ENCODE measurements at regions not wholly inside any gene's neighbourhood (a gene's known extent, or its start where the extent isn't known, plus 50 kb on each side); places are given as distances from the start of the nearest gene placed in this dataset.

DNA sequence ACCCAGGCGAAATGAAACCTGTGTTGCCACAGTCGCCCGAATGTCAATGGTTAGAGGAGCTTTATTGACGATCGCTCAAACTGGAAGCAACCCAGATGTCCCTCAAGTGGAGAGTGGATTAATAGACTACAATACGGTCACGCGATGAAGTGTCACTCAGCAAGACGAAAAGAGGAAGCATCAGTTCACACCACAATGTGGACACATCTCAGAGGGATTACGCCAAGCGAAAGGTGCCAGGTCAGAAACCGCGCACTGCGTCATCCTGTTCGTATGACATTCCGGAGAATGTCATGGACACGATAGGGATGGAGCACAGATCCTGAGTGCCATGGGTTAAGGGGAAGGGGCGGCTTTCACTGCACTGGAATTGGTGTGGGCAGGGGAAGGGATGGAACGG is 111.7 kb downstream of the HMX1 start:
- TF ChIP-seq POLR2A (IDR thresholded peaks at IDR 0.05) (no peak), POLR2AphosphoS5 (IDR thresholded peaks at IDR 0.05) (no peak)
- TF ChIP-seq, protein P1, sequence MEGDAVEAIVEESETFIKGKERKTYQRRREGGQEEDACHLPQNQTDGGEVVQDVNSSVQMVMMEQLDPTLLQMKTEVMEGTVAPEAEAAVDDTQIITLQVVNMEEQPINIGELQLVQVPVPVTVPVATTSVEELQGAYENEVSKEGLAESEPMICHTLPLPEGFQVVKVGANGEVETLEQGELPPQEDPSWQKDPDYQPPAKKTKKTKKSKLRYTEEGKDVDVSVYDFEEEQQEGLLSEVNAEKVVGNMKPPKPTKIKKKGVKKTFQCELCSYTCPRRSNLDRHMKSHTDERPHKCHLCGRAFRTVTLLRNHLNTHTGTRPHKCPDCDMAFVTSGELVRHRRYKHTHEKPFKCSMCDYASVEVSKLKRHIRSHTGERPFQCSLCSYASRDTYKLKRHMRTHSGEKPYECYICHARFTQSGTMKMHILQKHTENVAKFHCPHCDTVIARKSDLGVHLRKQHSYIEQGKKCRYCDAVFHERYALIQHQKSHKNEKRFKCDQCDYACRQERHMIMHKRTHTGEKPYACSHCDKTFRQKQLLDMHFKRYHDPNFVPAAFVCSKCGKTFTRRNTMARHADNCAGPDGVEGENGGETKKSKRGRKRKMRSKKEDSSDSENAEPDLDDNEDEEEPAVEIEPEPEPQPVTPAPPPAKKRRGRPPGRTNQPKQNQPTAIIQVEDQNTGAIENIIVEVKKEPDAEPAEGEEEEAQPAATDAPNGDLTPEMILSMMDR (IDR thresholded peaks at IDR 0.05) = no peak

Measured in breast epithelium (tissue), 3 donors.